Ectodermal cell (in vitro differentiated cells): ENCODE measurements at regions not wholly inside any gene's neighbourhood (a gene's known extent, or its start where the extent isn't known, plus 50 kb on each side); places are given as distances from the start of the nearest gene placed in this dataset.

Source experiments
- H3K27ac ChIP-seq: 2 replicates; pipeline ENCODE4 v1.7.0; 2013; ENCODE audit warnings: mild to moderate bottlenecking, low read depth, low read length; ENCODE audit not compliant: insufficient read depth, poor library complexity, severe bottlenecking
- H3K27me3 ChIP-seq: 2 replicates; pipeline ENCODE4 v1.7.0; 2013; ENCODE audit warnings: mild to moderate bottlenecking, low read length; ENCODE audit not compliant: insufficient read depth, control insufficient read depth, poor library complexity, severe bottlenecking
- H3K36me3 ChIP-seq: one replicate; pipeline ENCODE4 v1.7.0; 2013; ENCODE audit warnings: low read length; ENCODE audit not compliant: control insufficient read depth, insufficient read depth
- H3K4me1 ChIP-seq: one replicate; pipeline ENCODE4 v1.7.0; 2013; ENCODE audit warnings: low read length; ENCODE audit not compliant: control insufficient read depth, insufficient read depth
- H3K4me3 ChIP-seq: 2 replicates; pipeline ENCODE4 v1.7.0; 2013; ENCODE audit warnings: low read depth, low read length, control low read depth; ENCODE audit not compliant: insufficient read depth
- H3K9me3 ChIP-seq: 2 replicates; pipeline ENCODE4 v1.7.0; 2013; ENCODE audit warnings: mild to moderate bottlenecking, low read length, moderate library complexity; ENCODE audit not compliant: control insufficient read depth
- WGBS, 2 experiments: methylation state at CpG; one replicate each; pipeline ENCODE4 v1.1.7; 2013; ENCODE audit warnings: missing lambda C conversion rate in 2 of 2; 5-methylcytosine and 5-hydroxymethylcytosine counted together

DNA sequence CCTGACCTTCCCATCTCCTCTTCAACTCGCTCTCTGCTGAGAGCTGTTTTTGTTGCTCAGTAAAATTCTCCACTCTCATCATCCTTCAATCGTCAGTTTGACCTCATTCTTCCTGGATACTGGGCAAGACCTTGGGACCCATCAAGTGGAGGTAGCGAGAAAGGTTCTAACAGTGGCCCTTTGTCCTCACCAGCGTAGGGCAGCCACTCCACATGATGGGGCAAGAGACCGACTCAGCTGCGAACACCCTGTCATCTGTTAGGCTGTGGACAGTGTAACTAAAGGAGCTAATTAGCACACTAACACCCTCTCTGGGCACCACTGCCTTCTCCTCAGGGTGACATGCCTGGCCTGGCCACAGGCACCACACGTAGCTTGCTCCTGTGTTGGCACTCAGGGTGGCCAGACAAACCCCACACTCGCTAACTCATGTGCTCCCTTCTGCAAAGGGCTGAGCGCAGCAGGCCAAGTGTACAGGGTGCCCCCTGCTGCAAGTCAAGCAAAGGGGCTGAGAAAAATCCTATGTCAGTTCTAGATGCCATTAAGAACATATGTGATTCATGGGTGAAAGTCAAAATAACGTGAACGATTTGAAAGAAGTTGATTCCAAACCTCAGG lies 1216.0 kb downstream of the SLITRK5 start:
- Histone ChIP-seq H3K36me3 (no peaks in the 10 kb centered on the region), H3K27ac (no peak overlapping the region), H3K4me1 (no peaks in the 10 kb centered on the region), H3K4me3 (no peak overlapping the region), H3K9me3 (no peaks in the 10 kb centered on the region), H3K27me3 (no peaks in the 10 kb centered on the region)
- WGBS, 2 experiments, result 93 to 94% methylated on average over 11 of the region's 11 CpGs

DNA sequence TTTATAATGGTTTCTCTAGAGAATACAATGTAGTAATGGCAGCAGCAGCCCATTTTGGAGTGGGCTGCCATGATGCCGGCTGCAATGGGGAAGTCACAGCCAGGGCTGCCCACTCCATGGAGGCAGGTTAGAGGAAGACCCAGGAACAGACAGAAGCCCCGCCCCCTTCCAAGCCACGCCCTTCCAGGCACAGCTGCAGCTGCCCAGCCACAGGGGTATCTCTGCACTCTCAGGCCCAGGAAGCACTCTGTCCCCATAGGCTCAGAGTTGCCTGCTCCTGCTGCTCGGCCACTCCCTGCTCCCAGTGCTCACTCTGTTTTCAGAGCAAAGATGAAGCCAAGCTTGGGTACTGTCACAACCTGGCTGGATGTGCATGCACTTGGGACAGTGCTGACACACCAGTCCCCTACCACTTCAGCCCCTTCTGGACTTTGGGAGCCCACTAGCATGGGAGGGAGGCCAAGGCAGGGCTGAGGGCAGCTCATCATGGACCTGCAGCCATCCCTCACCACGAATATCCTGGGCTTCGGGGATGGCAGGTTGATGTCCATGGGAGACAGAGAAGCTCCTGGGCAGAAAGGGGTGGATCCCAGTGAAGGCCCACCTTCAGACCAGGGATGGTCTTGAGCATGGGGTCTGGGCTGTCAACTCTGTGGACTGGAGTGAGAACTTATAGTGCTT lies 1224.2 kb downstream of the SLITRK5 start:
- H3K4me3 ChIP-seq, result no peak overlapping the region

DNA sequence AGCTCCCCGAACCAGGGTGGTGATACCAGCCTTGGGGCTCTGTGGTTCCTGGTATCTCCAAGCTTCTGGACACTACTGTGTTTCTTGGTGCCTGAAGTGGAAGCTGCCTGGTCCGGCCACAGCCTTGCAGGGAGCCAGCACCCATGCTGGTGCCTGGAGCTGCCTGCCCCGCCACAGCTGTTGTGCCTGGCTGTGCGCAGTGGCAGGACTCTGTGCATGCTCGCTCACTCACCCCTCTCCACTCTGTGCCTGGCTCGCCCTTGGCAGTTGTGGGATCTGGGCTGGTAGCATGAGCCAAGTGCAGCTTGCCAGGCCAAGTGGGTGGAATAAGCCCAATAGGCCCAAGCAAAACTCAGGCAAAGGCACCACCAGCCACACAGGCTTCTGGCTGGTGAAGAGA lies 1225.3 kb downstream of the SLITRK5 start:
- WGBS, 2 experiments, result 93 to 96% methylated on average over 6 of the region's 6 CpGs
- no peaks in the 10 kb centered on the region for H3K4me1 ChIP-seq
- no peaks in the 10 kb centered on the region for H3K36me3 ChIP-seq
- no peak overlapping the region for H3K27ac ChIP-seq
- no peak overlapping the region for H3K4me3 ChIP-seq
- H3K27me3 ChIP-seq, result no peaks in the 10 kb centered on the region
- H3K9me3 ChIP-seq, result no peaks in the 10 kb centered on the region

More for the DNA sequence above, 1224.2 kb downstream of the SLITRK5 start:
- Histone ChIP-seq H3K9me3 (no peaks in the 10 kb centered on the region), H3K27me3 (no peaks in the 10 kb centered on the region), H3K4me1 (no peaks in the 10 kb centered on the region), H3K27ac (no peak overlapping the region), H3K36me3 (no peaks in the 10 kb centered on the region)
- 92 to 95% methylated on average over 6 of the region's 6 CpGs for WGBS, 2 experiments

DNA sequence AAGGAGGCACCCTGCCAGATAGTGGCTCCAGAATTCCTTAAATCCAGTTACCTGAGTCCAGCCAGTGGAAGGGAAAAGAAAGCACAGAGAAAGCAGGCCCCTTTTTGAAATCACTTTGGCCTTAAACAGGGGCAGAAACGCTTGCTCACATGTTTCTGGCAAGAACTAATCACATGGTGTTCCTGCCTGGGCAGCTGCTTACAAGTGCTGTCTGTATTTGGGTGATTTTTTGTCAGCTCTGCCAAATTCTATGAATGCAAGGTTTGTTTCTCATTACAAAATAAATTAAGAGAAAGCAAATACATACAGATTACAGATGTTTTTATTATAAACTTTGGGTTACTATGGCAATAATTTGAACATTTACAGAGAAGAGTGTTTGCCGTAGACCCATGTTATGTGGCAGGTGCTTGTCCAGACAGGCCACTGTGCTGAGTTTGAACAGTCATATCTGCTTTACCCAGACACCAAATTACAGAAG lies 1237.8 kb downstream of the SLITRK5 start:
- Histone ChIP-seq H3K9me3 (no peaks in the 10 kb centered on the region), H3K36me3 (no peaks in the 10 kb centered on the region), H3K27ac (no peak overlapping the region), H3K27me3 (no peaks in the 10 kb centered on the region), H3K4me3 (no peak overlapping the region), H3K4me1 (no peaks in the 10 kb centered on the region)
- WGBS, 2 experiments, result 85 to 94% methylated on average over 2 of the region's 2 CpGs

DNA sequence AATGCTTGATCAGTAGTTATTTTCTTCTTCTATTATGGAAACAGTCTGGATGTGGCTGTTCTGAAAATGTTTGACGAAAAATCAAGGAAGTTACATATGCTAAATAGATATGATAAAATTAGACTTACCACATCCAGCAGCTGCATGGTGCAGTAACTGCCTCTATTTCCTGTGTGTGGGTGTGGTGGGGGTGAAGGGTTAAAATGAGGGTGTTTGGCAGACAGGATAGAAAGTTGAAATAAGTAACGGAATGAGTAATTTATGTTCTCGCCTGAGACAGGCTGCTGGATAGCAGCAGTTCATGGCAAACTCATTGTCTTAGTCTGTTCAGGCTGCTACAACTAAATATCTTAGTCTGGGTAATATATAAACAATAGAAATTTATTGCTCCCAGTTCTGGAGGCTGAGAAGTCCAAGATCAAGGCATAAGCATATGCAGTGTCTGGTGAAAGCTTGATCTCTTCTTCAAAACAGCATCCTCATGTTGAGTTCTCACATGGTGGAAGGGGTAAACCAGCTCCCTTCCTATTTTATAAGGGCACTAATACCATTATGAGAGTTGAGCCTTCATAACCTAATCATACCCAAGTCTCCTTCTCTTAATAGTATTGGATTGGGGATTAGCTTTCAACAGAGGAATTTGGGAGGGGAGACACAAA lies 1248.9 kb downstream of the SLITRK5 start:
- WGBS, 2 experiments, result 94% methylated on average over 2 of the region's 3 CpGs
- H3K27me3 ChIP-seq, result no peaks in the 10 kb centered on the region

DNA sequence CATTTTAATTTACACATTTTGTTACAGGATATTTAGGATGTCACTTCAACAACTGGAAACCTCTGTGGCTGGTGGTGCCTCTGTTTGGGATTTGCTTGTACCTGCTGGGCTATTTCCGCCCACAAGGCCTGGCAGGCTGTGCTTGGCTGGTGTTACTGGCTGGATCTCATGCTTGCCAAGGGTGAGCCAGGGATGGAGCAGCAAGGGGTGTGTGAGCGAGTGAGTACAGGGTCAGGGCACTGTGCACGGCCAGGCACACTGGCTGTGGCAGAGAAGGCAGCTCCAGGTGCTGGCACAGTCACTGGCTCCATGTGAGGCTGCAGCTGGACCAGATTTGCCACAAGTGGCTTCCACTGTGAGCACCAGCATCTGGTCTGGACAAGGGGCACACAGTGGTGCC lies 1254.8 kb downstream of the SLITRK5 start:
- Histone ChIP-seq H3K27ac (no peak overlapping the region), H3K9me3 (no peaks in the 10 kb centered on the region), H3K36me3 (no peaks in the 10 kb centered on the region), H3K27me3 (no peaks in the 10 kb centered on the region), H3K4me1 (no peaks in the 10 kb centered on the region), H3K4me3 (no peak overlapping the region)
- 92% methylated on average over 3 of the region's 3 CpGs for WGBS, 2 experiments

More for the DNA sequence above, 1248.9 kb downstream of the SLITRK5 start:
- no peaks in the 10 kb centered on the region for H3K9me3 ChIP-seq
- no peak overlapping the region for H3K4me3 ChIP-seq
- H3K36me3 ChIP-seq, result no peaks in the 10 kb centered on the region
- H3K27ac ChIP-seq, result no peak overlapping the region
- H3K4me1 ChIP-seq, result no peaks in the 10 kb centered on the region

DNA sequence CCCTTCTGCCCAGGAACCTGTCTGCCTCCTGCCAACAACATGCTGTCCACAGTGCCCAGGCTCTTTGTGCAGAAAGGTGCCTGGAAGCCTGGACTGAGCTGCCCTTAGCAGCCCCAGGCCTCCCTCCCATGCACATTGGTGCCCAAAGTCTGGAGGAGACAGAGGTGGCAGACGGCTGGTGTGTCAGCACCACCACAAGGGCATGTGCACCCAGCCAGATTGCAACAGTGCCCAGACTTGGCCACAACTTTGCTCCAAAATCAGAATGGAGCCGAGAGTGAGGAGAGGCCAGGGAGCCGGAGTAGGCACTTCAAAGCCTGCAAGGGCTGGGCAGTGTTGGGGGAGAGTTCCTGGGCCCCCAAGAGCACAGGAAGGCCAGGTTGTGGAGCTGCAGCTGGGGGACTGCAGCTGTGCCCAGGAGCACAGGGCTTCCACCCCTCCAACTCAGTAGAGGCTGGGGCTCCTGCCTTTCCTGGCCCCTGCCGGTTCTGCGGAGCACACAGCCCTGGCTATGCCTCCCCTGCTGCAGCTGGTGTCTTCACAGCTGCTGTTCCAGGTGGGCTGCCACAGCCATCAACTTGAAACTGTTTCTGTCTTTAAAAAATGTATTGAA lies 1255.8 kb downstream of the SLITRK5 start:
- Histone ChIP-seq H3K36me3 (no peaks in the 10 kb centered on the region), H3K9me3 (no peaks in the 10 kb centered on the region), H3K4me1 (no peaks in the 10 kb centered on the region), H3K27me3 (no peaks in the 10 kb centered on the region), H3K27ac (no peak overlapping the region), H3K4me3 (no peak overlapping the region)
- WGBS, 2 experiments, result 94% methylated on average over 5 of the region's 5 CpGs

DNA sequence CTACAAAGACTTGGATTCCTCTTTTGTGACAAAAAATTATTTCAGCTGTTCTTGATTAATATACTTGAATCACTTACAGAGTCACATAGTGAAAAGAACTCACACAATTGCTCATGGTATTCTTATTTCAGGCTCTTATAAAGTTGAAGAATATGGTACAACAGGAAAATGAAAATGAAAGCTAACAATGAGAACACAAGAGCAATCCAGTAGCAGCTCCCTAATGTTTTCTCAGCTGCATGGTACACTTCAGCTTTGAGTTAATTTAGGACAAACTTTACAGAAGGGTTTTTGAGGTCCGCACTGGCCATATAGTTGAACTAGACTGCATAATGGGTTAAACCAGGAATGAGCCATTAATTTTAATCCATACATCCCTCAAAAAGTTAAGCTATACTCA lies 1261.8 kb downstream of the SLITRK5 start:
- no peak overlapping the region for H3K27ac ChIP-seq
- no peak overlapping the region for H3K4me3 ChIP-seq
- no peaks in the 10 kb centered on the region for H3K36me3 ChIP-seq
- WGBS, 2 experiments, result 90 to 100% methylated on average over 1 of the region's 1 CpG
- H3K9me3 ChIP-seq, result no peaks in the 10 kb centered on the region
- no peaks in the 10 kb centered on the region for H3K27me3 ChIP-seq
- H3K4me1 ChIP-seq, result no peaks in the 10 kb centered on the region

DNA sequence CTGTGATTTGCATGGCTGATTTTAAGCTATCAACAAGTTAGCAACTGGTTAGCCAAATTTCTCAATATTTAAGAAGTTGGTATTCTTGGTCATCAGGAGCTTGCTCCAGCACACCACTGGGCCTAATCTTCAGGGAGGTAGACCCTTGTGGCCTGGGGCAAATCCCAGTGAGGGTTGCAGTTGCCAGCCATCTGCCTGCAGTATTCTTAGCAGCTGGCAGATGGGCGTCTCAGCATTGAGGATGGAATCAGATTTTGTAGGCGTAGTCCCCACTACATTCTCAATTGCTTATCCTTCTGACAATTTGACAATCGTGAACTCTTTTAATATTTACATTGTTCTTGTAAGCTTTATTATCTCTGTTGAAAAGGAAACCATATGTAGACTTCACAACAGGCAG lies 1266.2 kb downstream of the SLITRK5 start:
- no peaks in the 10 kb centered on the region for H3K27me3 ChIP-seq
- no peaks in the 10 kb centered on the region for H3K9me3 ChIP-seq
- no peak overlapping the region for H3K4me3 ChIP-seq
- H3K36me3 ChIP-seq, result no peaks in the 10 kb centered on the region
- no peaks in the 10 kb centered on the region for H3K4me1 ChIP-seq
- 90 to 100% methylated on average over 1 to 2 of the region's 3 CpGs for WGBS, 2 experiments
- H3K27ac ChIP-seq, result no peak overlapping the region

DNA sequence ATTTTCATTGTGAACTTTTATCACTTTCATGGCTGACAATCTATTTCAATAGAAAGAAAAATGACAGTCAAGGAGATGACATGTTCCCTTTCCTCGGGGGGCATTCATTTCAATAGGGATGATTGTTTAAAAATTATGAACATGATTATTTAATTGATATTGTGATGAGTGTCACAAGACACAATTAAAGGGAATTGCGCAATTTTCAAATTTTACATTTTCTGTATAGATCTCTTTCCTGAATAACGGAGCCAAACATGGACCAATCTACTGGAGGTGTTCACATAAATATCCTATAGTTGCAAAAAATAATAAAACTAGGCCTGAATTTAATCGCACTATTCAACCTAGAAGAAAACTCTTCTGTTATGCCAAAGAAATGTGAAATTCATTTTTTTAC lies 1274.6 kb downstream of the SLITRK5 start:
- no peak overlapping the region for H3K27ac ChIP-seq
- H3K9me3 ChIP-seq, result no peaks in the 10 kb centered on the region
- no peaks in the 10 kb centered on the region for H3K36me3 ChIP-seq
- no peaks in the 10 kb centered on the region for H3K4me1 ChIP-seq
- WGBS, 2 experiments, result 81 to 85% methylated on average over 3 to 4 of the region's 4 CpGs
- H3K27me3 ChIP-seq, result no peaks in the 10 kb centered on the region
- H3K4me3 ChIP-seq, result no peak overlapping the region
